SK-N-SH (cell line): ENCODE measurements at regions not wholly inside any gene's neighbourhood (a gene's known extent, or its start where the extent isn't known, plus 50 kb on each side); places are given as distances from the start of the nearest gene placed in this dataset.

Source experiments
- CTCF ChIA-PET: fragments of 300-600, 350-600 bp; formaldehyde crosslinking; extraction: SDS; loops from one replicate; lab custom pipeline; 2021; lab: Yijun Ruan, JAX
- POLR2A ChIA-PET: fragments of 350-600 bp; sonication (Branson Sonifier 250); formaldehyde crosslinking; extraction: SDS; loops from one replicate; lab custom pipeline; 2020; ENCODE audit warnings: antibody characterized with exemption, inconsistent platforms; lab: Yijun Ruan, JAX
- DNase-seq: peaks from one replicate; pipeline ENCODE4 v3.0.0; 2012
- H2AFZ ChIP-seq: fragments of 200-600 bp; sonication (generic); 2 replicates; pipeline ENCODE4 v1.8.1; 2016; ENCODE audit warnings: antibody characterized with exemption, mild to moderate bottlenecking, low read depth
- H3F3A ChIP-seq: fragments of 200-600 bp; sonication (generic); replicated peaks from 2 replicates; pipeline ENCODE3; 2016; ENCODE audit warnings: antibody characterized with exemption, mild to moderate bottlenecking; ENCODE audit not compliant: insufficient read depth
- H3K27ac ChIP-seq, 2 experiments: fragments of 200-500 bp in 1 of 2; fragments of 200-600 bp in 1 of 2; sonication (Bioruptor generic) in 1 of 2; sonication (generic), shearing (Covaris generic) in 1 of 2; 2 replicates each; pipeline versions ENCODE4 v1.5.1 to v1.6.1; 2014 to 2016; ENCODE audit warnings: low read depth in 2 of 2, inconsistent platforms in 1 of 2, low read length in 1 of 2, mild to moderate bottlenecking in 1 of 2, mixed read lengths in 1 of 2
- H3K27me3 ChIP-seq: fragments of 200-600 bp; sonication (generic), shearing (Covaris generic); 2 replicates; pipeline ENCODE4 v1.6.1; 2016; ENCODE audit warnings: mixed run types; ENCODE audit not compliant: insufficient read depth
- H3K36me3 ChIP-seq, 2 experiments: fragments of 200-500 bp in 1 of 2; fragments of 200-600 bp in 1 of 2; sonication (Bioruptor generic) in 1 of 2; sonication (generic) in 1 of 2; replicated peaks in 1 of 2; 2 replicates each; pipeline versions ENCODE3 to v1.5.1; 2014 to 2016; ENCODE audit warnings: low read length in 1 of 2, mild to moderate bottlenecking in 1 of 2; ENCODE audit not compliant: insufficient read depth in 2 of 2, control insufficient read depth in 1 of 2
- H3K4me1 ChIP-seq, 2 experiments: fragments of 200-500 bp in 1 of 2; fragments of 200-600 bp in 1 of 2; sonication (Bioruptor generic) in 1 of 2; sonication (generic), shearing (Covaris generic) in 1 of 2; 2 replicates each; pipeline versions ENCODE4 v1.5.1 to v1.6.1; 2014 to 2016; ENCODE audit warnings: low read depth in 1 of 2, low read length in 1 of 2, mixed run types in 1 of 2; ENCODE audit not compliant: insufficient read depth in 2 of 2, control insufficient read depth in 1 of 2
- H3K4me2 ChIP-seq: fragments of 200-600 bp; sonication (generic), shearing (Covaris generic); 2 replicates; pipeline ENCODE4 v1.6.1; 2017; ENCODE audit warnings: mixed run types
- H3K4me3 ChIP-seq, 2 experiments: fragments of 200-500 bp in 1 of 2; fragments of 200-600 bp in 1 of 2; sonication (Bioruptor generic) in 1 of 2; sonication (generic), shearing (Covaris generic) in 1 of 2; 2 replicates each; pipeline versions ENCODE4 v1.5.1 to v1.8.1; 2014 to 2016; ENCODE audit warnings: low read depth in 2 of 2, inconsistent platforms in 1 of 2, low read length in 1 of 2, mild to moderate bottlenecking in 1 of 2, mixed read lengths in 1 of 2, moderate library complexity in 1 of 2
- H3K79me2 ChIP-seq: fragments of 200-600 bp; sonication (generic); 2 replicates; pipeline ENCODE4 v1.8.1; 2017; ENCODE audit warnings: mild to moderate bottlenecking; ENCODE audit not compliant: insufficient read depth
- H3K9ac ChIP-seq: fragments of 200-600 bp; sonication (generic); 2 replicates; pipeline ENCODE4 v1.6.1; 2017; ENCODE audit warnings: mixed run types
- H3K9me2 ChIP-seq: fragments of 200-600 bp; sonication (generic); 2 replicates; pipeline ENCODE4 v1.6.1; 2017; ENCODE audit warnings: mixed run types
- H3K9me3 ChIP-seq: fragments of 200-600 bp; sonication (generic); 2 replicates; pipeline ENCODE4 v1.6.1; 2017; ENCODE audit warnings: mixed run types, mild to moderate bottlenecking, moderate library complexity
- H4K20me1 ChIP-seq: fragments of 200-600 bp; sonication (generic); 2 replicates; pipeline ENCODE4 v1.6.1; 2017; ENCODE audit warnings: mild to moderate bottlenecking, mixed run types; ENCODE audit not compliant: insufficient read depth
- MEF2A ChIP-seq: IDR thresholded peaks from 2 replicates; pipeline ENCODE4 v1.4.0; 2012; ENCODE audit warnings: low read depth, borderline replicate concordance
- MXI1 ChIP-seq: IDR thresholded peaks from 2 replicates; pipeline ENCODE4 v1.6.1; 2012; ENCODE audit warnings: mild to moderate bottlenecking, low read depth, low read length, improper control_type of control experiment
- RAD21 ChIP-seq: IDR thresholded peaks from 2 replicates; pipeline ENCODE4 v1.6.1; 2012; ENCODE audit warnings: mild to moderate bottlenecking, low read length
- SMC3 ChIP-seq: IDR thresholded peaks from 2 replicates; pipeline ENCODE4 v1.6.1; 2012; ENCODE audit warnings: low read depth, low read length, improper control_type of control experiment
- TAF1 ChIP-seq: IDR thresholded peaks from 2 replicates; pipeline ENCODE4 v1.6.1; 2012; ENCODE audit warnings: low read depth, mild to moderate bottlenecking, low read length, moderate library complexity, borderline replicate concordance
- YY1 ChIP-seq: IDR thresholded peaks from 2 replicates; pipeline ENCODE4 v1.4.0; 2012; ENCODE audit warnings: low read depth, mild to moderate bottlenecking
- ZBTB33 ChIP-seq: IDR thresholded peaks from 2 replicates; pipeline ENCODE4 v1.4.0; 2012; ENCODE audit warnings: low read depth, borderline replicate concordance
- WGBS: methylation state at CpG from one replicate; pipeline ENCODE4 v1.1.6; 2017; ENCODE audit warnings: low lambda C conversion rate; 5-methylcytosine and 5-hydroxymethylcytosine counted together
- TF ChIP-seq, protein P1 (sequence below): IDR thresholded peaks from 2 replicates; pipeline ENCODE4 v1.4.0; 2012; ENCODE audit warnings: low read depth
- TF ChIP-seq, protein P2 (sequence below): fragments of 200-600 bp; sonication (generic); IDR thresholded peaks from 2 replicates; pipeline ENCODE4 v1.6.1; 2017; ENCODE audit warnings: antibody characterized with exemption, mild to moderate bottlenecking, moderate library complexity
- TF ChIP-seq, protein P3 (sequence below): IDR thresholded peaks from 2 replicates; pipeline ENCODE4 v1.6.1; 2012; ENCODE audit warnings: mild to moderate bottlenecking, low read depth, low read length, moderate library complexity

- H3K27me3 ChIP-seq, result no peaks in the 10 kb centered on the region
- H3F3A ChIP-seq, result no peaks in the 10 kb centered on the region
- peak; percentile 25; the same call in 1 of the 2 replicates for TF ChIP-seq SMC3
- TF ChIP-seq, protein P1, sequence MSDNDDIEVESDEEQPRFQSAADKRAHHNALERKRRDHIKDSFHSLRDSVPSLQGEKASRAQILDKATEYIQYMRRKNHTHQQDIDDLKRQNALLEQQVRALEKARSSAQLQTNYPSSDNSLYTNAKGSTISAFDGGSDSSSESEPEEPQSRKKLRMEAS, result no peak
- peak; percentile 59 for TF ChIP-seq RAD21
- H3K4me3 ChIP-seq, result no peak overlapping the region
- no peaks in the 10 kb centered on the region for H3K79me2 ChIP-seq
- no peak overlapping the region for H3K9ac ChIP-seq
- H3K4me2 ChIP-seq, result no peak overlapping the region
- H3K27ac ChIP-seq, result no peak overlapping the region
- H3K36me3 ChIP-seq, result no peaks in the 10 kb centered on the region
- 57% methylated on average over 10 of the region's 10 CpGs for WGBS
- DNase-seq, result no peak
- no peak overlapping the region for H2AFZ ChIP-seq
- CTCF ChIA-PET, result interaction anchor here (0.6 to 1.8 kb wide), 3 partner anchors 105 to 890 kb away, joined by 3 to 6 read pairs (median 3); no protein-coding TSS in a partner anchor
- no peaks in the 10 kb centered on the region for H4K20me1 ChIP-seq
- POLR2A ChIA-PET, result no interaction called here
- H3K9me2 ChIP-seq, result no peaks in the 10 kb centered on the region
- no peaks in the 10 kb centered on the region for H3K9me3 ChIP-seq
- H3K4me1 ChIP-seq, result no peaks in the 10 kb centered on the region; a peak in 2 of 4 replicates
Measured at GRCh38 chr2:40809156-40809555, 357.3 kb upstream of the SLC8A1 start.

- Histone ChIP-seq H3K9ac (no peak overlapping the region), H3K27me3 (no peaks in the 10 kb centered on the region), H2AFZ (no peak overlapping the region), H3F3A (no peaks in the 10 kb centered on the region), H3K4me3 (no peak overlapping the region), H3K27ac (no peak overlapping the region), H3K9me2 (no peaks in the 10 kb centered on the region), H3K4me1 (no peaks in the 10 kb centered on the region), H3K9me3 (no peaks in the 10 kb centered on the region), H3K4me2 (no peak overlapping the region), H3K79me2 (no peaks in the 10 kb centered on the region), H4K20me1 (no peaks in the 10 kb centered on the region), H3K36me3 (no peaks in the 10 kb centered on the region)
- DNase-seq, result no peak
- TF ChIP-seq TAF1 (no peak), RAD21 (no peak), MEF2A (no peak), YY1 (no peak), ZBTB33 (no peak), MXI1 (no peak)
- TF ChIP-seq, protein P2, sequence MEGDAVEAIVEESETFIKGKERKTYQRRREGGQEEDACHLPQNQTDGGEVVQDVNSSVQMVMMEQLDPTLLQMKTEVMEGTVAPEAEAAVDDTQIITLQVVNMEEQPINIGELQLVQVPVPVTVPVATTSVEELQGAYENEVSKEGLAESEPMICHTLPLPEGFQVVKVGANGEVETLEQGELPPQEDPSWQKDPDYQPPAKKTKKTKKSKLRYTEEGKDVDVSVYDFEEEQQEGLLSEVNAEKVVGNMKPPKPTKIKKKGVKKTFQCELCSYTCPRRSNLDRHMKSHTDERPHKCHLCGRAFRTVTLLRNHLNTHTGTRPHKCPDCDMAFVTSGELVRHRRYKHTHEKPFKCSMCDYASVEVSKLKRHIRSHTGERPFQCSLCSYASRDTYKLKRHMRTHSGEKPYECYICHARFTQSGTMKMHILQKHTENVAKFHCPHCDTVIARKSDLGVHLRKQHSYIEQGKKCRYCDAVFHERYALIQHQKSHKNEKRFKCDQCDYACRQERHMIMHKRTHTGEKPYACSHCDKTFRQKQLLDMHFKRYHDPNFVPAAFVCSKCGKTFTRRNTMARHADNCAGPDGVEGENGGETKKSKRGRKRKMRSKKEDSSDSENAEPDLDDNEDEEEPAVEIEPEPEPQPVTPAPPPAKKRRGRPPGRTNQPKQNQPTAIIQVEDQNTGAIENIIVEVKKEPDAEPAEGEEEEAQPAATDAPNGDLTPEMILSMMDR, result no peak
- TF ChIP-seq, protein P3, sequence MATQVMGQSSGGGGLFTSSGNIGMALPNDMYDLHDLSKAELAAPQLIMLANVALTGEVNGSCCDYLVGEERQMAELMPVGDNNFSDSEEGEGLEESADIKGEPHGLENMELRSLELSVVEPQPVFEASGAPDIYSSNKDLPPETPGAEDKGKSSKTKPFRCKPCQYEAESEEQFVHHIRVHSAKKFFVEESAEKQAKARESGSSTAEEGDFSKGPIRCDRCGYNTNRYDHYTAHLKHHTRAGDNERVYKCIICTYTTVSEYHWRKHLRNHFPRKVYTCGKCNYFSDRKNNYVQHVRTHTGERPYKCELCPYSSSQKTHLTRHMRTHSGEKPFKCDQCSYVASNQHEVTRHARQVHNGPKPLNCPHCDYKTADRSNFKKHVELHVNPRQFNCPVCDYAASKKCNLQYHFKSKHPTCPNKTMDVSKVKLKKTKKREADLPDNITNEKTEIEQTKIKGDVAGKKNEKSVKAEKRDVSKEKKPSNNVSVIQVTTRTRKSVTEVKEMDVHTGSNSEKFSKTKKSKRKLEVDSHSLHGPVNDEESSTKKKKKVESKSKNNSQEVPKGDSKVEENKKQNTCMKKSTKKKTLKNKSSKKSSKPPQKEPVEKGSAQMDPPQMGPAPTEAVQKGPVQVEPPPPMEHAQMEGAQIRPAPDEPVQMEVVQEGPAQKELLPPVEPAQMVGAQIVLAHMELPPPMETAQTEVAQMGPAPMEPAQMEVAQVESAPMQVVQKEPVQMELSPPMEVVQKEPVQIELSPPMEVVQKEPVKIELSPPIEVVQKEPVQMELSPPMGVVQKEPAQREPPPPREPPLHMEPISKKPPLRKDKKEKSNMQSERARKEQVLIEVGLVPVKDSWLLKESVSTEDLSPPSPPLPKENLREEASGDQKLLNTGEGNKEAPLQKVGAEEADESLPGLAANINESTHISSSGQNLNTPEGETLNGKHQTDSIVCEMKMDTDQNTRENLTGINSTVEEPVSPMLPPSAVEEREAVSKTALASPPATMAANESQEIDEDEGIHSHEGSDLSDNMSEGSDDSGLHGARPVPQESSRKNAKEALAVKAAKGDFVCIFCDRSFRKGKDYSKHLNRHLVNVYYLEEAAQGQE, result no peak
- 52% methylated on average over 2 of the region's 2 CpGs for WGBS
- ChIA-PET CTCF (interaction anchor here (0.8 to 1.5 kb wide), 4 partner anchors 8 to 884 kb away, joined by 3 to 4 read pairs (median 4); no protein-coding TSS in a partner anchor), POLR2A (no interaction called here)
Measured at GRCh38 chr2:40814616-40815015, 362.7 kb upstream of the SLC8A1 start.
